GM19240 (cell line): ENCODE measurements at regions not wholly inside any gene's neighbourhood (a gene's known extent, or its start where the extent isn't known, plus 50 kb on each side); places are given as distances from the start of the nearest gene placed in this dataset.
"Not testable (repeated sequence)": the region's sequence is repeated elsewhere in the genome, so short reads cannot be mapped to it uniquely, and the experiment has no call there.

Source experiments
- DNase-seq: peaks from one replicate; pipeline ENCODE4 v3.0.0; 2011; ENCODE audit warnings: low spot score; ENCODE audit not compliant: insufficient read length

DNA sequence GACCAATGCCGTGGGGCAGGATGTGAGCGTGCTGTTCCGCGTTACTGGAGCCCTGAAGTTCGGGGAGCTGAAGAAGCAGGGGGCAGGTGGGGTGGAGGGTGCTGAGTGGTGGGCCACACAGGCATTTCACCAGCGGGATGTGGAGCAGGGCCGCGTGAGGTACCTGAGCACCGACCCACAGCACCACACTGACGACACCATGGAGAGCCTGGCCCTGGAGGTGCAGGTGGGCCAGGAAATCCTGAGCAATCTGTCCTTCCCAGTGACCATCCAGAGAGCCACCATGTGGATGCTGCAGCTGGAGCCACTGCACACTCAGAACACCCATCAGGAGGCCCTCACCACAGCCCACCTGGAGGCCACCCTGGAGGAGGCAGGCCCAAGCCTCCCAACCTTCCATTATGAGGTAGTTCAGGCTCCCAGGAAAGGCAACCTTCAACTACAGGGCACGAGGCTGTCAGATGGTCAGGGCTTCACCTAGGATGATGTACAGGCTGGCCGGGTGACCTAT lies 179.6 kb downstream of the TBC1D2B start:
- no peak for DNase-seq

DNA sequence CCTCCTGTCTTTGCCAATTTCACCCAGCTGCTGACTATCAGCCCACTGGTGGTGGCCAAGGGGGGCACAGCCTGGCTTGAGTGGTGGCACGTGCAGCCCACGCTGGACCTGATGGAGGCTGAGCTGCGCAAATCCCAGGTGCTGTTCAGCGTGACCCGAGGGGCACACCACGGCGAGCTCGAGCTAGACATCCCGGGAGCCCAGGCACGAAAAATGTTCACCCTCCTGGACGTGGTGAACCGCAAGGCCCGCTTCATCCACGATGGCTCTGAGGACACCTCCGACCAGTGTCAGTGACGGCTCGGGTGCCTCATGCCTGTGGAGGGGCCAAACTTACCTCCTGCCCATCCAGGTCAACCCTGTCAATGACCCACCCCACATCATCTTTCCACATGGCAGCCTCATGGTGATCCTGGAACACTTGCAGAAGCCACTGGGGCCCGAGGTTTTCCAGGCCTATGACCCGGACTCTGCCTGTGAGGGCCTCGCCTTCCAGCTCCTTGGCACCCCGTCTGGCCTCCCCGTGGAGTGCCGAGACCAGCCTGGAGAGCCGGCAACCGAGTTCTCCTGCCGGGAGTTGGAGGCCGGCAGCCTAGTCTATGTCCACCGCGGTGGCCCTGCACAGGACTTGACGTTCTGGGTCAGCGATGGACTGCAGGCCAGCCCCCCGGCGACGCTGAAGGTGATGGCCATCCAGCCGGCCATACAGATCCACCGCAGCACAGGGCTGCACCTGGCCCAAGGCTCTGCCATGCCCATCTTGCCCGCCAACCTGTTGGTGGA lies 180.2 kb downstream of the TBC1D2B start:
- not testable (repeated sequence) for DNase-seq

DNA sequence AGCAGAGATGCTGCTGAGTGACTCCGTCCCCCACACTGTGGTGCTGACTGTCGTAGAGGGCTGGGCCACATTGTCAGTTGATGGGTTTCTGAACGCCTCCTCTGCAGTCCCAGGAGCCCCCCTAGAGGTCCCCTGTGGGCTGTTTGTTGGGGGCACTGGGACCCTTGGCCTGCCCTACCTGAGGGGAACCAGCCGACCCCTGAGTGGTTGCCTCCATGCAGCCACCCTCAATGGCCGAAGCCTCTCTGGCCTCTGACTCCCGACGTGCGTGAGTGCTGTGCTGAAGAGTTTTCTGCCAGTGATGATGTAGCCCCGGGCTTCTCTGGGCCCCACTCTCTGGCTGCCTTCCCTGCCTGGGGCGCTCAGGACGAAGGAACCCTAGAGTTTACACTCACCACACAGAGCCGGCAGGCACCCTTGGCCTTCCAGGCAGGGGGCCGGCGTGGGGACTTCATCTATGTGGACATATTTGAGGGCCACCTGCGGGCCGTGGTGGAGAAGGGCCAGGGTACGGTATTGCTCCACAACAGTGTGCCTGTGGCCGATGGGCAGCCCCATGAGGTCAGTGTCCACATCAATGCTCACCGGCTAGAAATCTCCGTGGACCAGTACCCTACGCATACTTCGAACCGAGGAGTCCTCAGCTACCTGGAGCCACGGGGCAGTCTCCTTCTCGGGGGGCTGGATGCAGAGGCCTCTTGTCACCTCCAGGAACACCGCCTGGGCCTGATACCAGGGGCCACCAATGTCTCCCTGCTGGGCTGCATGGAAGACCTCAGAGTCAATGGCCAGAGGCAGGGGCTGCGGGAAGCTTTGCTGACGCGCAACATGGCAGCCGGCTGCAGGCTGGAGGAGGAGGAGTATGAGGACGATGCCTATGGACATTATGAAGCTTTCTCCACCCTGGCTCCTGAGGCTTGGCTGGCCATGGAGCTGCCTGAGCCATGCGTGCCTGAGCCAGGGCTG lies 181.1 kb downstream of the TBC1D2B start:
- not testable (repeated sequence) for DNase-seq

DNA sequence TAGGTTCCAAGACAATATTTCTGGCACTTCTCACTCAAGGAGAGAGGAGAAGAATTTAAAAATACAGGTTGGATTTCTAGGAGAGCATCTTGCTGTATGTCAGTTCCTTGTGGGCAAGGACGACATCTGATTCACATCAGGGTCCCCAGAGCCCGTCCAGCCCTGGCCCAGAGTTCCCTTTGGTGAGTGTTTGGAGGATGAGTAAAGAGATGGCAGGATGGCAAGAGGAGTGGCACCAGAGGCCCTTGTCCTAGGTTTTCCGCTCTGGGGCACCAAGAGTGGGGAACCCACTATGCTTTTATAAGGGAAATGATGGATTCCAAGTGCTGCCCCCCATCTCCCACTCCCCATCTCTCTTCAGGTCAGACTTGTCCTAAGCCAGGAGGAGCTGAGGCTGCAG lies 181.8 kb downstream of the TBC1D2B start:
- no peak for DNase-seq

DNA sequence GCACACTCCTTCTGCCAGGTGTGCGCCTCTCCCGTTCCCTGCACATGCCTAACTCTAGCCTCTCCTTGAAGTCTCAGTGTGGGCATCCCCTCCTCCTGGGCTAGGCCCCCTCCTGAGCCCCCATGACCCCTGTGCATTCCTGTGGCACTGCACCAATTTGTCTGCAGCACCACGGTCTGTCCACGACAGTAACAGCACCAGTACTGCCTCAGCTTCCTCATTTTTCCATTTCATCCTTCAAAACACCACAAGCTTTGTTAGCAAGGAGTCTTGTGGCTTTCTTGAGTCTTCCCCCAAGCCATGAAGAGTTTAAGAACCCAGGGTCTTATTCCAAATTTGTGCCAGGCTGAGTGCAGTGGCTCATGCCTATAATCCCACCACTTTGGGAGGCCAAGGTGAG lies 182.4 kb downstream of the TBC1D2B start:
- not testable (repeated sequence) for DNase-seq

DNA sequence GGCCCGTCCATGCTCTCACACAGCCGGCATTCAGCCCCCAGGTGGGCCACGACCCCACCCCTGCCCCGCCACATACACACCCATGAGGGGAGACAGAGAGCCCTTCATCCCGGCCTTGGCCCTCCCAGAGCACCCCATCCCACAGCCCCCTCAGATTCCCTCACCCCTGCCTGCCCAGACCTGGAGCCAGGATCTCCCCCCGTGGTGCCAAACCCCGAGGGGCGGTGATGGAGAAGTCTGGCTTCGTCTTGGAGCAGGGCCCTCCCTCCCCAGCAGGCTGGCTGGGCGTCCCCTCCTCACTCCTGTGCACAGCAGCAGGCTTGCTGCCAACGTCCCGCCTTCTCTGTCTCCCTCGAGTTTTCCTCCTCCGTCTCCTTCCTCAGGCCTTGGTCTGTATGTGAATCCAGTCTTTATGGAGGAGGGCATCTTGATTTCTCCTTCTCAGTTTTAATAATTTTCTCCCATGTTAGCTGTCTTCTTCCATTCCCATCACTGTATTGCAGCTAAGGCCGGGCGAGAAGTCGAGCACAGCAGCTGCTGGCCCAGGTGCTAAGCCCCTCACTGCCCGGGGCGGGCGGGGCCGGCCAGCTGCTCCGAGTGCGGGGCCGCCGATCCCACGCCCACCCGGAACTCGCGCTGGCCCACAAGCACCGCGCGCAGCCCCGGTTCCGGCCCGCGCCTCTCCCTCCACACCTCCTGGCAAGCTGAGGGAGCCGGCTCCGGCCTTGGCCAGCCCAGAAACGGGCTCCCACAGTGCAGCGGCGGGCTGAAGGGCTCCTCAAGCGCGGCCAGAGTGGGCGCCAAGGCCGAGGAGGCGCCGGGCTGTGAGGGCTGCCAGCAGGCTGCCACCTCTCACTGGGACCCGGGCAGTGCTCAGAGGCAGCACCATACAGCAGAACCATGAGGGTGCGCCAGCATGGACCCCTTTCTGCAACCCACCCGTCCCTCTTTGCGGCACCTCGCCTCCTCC lies 183.6 kb downstream of the TBC1D2B start:
- DNase-seq: not testable (repeated sequence)

DNA sequence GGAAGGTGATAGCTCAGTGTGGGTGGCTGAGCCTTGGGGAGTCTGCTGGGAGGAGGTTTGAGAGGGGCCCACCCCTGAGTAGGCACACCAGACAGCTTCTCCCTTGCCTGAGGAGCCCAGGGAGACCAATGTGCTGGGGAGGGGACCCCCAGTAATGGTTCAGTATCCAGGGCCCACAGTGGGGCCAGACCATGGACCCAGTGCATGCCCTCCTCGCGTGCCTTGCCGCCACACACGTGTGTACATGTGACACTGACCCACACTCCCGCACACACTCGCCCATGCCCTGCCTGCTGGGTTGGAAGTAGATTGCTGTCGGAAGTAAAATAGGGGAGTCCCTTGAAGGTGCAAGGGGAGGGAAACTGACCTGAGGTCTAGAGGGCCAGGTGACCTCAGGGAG lies 184.3 kb downstream of the TBC1D2B start:
- not testable (repeated sequence) for DNase-seq

DNA sequence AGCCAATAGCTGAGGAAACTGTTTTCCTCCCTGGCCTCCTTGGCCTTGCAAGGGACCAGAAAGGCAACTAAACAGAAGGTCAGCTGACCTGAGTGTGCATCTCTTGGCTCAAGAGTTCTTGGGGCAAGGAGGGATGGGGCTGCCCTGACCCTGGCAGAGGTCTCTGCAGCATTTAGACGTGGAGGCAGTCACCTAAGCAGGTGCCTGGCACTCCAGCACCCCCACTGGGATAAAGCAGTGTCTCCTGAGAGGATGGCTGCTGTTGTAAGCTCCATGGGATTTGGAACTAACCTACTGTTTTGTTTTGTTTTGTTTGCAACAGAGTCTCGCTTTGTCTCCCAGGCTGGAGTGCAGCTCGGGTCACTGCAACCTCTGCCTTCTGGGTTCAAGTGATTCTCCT lies 185.2 kb downstream of the TBC1D2B start:
- no peak for DNase-seq

DNA sequence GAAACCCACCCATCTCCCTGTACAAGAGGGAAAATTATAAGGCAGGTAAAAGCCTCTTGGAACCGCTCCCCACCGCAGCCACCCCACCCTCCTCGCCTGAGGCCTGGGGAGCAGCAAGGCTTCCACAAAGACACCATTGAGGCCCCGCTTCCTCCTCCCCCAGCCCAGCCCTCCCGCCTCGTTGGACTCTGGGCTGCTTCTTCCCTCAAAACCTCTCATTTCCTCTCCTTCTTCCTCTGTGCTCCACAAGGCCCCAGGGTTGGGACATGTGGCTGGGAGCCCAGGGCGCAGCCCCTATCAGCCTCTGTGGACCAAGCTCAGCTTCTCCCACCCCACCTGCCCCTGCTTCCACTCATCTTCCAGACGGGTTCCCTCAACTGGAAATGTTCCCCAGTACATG lies 185.6 kb downstream of the TBC1D2B start:
- DNase-seq: not testable (repeated sequence)

DNA sequence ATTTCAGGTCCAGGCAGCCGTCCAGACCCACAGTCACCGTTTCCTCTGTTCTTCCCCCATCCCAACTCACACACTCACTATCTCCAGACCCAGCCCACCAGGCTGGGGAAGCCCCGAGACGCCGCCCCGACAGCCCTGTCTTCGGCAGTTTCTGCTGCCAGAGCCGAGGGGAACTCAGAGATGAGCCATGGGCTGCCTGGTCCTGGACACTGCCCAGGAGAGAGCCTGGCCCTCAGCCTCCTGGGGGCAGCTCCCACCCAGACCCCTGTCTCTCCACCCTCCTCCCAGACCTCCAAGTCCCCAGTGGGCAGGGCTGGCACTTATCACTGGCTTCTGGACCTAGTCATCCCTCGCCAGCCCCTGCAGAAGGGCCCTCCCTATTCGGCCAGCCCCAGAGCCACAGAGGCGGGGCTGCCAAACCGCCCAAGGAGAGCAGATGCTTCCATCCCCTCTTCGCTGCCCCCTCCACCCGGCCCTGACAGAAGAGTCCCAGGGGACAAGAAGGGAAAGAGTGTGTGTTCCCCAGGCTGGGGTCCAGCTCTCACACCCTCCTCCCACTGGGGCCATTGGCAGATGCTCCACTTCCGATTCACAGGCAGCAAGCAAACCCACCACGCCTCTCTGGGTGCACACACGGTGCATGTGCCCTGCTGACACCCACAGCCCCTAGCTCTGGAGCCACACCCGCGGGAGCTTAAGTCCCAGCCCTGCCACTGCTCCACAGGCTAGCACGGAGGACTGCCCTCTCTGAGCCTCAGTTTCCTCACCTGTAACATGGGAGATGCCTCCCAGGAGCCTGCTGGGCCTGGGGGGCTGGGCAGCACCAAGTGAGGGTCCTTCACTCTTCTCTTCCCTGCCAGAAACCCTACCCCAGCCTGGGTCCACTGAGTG lies 186.4 kb downstream of the TBC1D2B start:
- DNase-seq: not testable (repeated sequence)

DNA sequence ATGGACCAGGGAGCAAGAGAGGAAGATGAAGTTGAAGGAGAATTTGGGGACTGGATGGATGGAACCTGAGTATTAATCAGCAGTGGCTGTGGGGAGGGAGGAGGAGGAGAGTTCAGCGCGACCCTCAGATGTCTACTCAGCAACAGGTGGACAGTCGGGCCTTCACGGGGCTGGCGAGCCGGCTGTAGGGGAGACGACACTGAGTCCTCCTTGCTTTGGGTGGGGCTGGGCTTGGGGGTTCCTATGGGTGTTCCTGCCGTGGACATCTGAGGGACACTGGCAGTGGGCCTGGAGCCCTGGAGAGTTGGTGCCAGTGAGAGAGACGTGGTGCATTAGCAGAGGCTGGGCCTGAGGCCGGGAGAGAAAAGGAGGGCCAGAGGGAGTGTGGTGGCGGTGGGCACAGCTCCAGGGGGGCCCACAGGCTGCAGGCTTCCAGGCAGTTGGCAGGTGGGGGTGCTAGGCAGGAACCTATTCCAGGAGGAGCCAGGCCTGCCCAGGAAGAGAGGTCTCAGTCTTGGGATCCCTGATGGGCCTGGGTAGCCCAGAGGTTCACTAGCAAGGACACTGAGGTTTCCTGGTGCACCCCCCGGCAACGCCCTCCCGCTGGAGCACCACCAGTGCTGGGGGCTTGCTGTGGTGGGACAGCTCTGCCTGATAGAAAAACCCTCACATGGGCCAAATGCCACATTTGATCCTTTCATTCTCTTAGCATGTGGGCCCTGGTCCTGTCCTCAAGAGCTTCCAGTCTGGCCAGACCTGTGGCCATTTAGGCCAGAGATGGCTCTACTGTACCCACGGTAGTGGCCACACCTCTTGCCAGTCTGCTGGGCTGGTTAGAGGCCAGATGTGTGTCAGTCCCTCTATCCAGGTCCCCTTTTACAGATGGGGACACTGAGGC lies 187.4 kb downstream of the TBC1D2B start:
- DNase-seq: not testable (repeated sequence)

DNA sequence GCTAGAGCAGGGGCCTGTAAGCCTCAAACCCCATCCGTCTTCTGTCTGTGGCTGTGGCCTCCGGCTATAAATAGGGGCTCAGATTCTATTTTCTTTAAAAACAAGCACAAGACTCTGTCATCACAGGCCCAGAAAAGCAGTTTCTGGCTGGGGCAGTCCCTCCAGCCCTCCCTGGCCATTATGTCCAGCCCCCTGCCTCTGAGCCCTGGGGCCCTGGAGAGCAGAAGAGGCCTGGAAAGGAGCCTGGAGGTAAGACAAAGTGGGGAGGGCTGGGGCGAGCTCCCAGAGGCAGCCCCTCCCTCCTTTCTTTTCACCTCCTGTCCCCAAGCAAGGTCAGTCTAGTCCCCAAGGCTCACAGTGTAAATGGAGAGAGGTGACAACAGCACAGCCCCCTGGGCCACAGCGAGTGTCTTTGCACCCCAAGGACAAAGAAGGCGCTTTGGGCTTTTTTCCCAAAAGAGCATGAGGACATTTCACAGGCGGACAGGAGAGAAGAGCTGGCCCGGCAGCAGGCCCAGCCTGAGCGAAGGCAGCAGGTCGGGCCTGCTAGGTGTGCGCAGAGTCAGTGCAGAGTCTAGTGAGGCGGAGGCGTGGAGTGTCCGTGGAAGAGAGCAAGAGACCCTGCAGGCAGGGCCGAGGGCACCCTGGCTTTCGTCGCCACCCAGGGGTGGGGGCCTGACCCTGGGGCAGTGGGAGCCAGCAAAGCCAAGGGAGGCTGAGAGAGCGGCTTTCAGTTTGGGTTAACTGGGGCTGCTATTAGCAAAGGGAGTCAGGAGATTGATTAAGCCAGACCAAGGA lies 188.3 kb downstream of the TBC1D2B start:
- no peak for DNase-seq

DNA sequence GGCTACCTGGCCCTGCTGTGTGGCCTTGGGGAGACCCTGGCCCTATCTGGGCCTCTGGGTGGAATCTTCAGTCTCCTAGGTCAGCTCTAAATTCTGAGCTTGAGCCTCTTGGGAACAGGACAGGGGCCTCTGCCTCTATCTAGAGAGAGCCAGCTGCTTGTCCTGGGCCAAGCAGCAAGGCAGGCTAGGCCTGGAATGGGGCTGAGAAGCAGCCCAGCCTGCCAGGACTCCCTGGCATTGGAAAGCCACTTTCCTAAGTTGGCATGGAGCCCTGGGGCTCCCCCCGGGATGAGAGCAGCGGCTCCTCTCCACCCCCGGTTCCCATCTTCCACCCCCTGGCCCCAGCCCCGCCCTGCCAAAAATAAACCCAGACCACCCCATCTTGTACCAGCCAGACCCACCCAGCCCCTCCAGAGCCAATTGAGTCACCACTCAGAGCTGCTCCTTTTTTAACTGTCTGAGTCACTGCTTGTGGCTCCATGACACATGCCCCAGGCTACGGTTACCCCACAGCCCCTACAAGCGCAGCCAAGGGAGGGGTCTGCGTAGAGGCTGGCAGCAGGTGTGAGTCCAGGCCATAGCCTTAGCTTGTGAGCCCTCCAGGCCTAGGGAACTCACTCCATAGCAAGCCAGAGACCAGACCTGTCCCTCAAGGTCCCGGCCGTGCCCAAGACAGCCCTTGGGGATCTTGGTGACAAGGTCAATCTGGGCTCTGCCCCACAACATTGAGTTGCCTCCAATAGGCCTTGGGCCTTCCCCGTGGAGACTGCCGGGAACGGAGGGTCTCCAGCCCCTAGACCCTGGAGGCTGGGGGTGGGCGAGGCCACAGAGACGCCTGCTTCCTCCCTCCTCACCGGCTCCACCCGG lies 189.7 kb downstream of the TBC1D2B start:
- DNase-seq: not testable (repeated sequence)

DNA sequence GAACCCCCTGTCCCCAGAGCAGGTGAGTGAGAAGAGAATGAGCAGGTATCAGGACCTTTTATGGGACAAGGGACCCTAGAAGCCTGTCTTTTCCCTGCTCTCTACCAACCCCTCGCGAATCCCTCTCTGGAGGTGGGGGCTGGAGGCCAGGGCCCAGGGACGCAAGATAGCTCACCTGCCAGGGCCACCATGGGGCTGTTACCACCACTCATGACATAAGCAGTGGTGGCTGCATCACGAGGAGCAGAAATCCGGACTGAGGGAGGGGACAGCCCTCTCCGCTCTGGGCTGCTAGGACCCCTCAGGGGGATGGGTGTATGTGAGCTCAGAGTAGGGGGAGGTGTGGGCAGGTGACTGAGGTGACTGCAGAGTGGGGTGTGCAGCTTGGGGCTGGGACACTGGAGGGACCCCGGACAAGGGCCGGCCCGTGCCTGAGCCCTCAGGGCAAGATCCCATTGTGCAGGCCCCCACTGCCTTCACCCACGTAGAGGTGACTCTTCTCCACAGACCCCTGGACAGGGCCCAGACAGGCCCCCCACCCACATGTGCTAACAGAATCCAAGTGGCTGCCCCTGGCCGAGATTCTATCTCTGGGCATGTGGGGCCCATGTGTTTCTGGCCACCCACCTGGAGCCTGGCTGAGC lies 190.6 kb downstream of the TBC1D2B start:
- DNase-seq: no peak

DNA sequence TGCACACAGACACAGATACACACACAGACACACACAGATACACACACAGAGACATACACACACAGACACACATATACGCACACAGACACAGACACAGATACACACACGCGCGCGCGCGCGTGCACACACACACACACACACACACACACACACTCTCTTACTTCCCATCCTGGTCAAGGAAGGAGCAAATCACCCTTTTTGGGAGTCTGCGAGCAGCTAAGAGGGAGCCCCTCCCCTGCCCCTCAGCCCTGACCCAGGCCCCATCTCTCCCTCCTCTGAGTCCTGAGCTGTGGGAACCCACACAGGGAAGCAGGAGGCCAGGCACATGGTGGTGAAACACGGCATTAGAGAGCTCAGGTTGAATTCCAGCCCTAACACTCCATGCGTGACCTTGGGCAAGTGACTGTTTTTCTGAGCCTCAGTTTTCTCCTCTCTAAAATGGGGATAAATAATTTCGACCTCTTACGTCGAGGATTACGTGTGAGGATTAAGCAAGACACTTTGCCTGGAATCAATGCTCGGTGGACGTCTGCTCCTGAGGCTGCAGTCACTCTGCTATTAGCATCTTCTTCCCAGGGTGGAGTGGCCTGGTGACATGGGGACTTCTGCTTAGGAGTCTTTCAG lies 191.5 kb downstream of the TBC1D2B start:
- not testable (repeated sequence) for DNase-seq

DNA sequence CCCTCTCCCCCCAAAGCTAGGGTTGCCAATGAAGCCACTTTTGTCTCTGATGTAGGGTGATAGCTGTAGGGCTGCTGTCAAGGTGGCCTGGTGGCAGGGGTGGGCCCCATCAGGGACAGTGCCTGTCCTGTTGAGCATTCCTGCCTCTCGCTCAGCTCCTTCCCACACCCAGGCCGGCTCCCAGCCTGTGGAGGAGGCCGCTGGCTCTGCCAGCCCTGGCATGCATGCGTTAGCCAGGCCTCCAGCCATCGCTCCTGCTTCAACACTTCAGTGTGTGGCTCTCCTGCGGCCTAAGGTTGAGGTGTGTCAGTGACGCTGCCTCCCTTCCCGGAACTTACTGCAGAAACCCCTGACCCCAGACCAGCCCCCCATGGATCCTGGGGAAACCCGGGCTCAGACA lies 194.5 kb downstream of the TBC1D2B start:
- not testable (repeated sequence) for DNase-seq
